B cell (primary cell): ENCODE measurements at regions not wholly inside any gene's neighbourhood (a gene's known extent, or its start where the extent isn't known, plus 50 kb on each side); places are given as distances from the start of the nearest gene placed in this dataset.

Experiments
- ATAC-seq: fragments of 200-7000 bp; cut with Tn5 transposase; one replicate; pipeline ENCODE4 v1.10.0; 2021; ENCODE audit warnings: low read depth, mild to moderate bottlenecking, moderate number of reproducible peaks, moderate library complexity
- CTCF ChIA-PET: fragments of 350-600 bp; sonication (Branson Sonifier 250); formaldehyde crosslinking; loops from one replicate; lab custom pipeline; 2021; ENCODE audit warnings: antibody characterized with exemption, inconsistent platforms; lab: Charles Lee
- POLR2A ChIA-PET: fragments of 350-600 bp; sonication (Branson Sonifier 250); formaldehyde crosslinking; loops from one replicate; lab custom pipeline; 2021; ENCODE audit warnings: antibody characterized with exemption; lab: Charles Lee
- DNase-seq: peaks from one replicate; pipeline ENCODE4 v3.0.0; 2013
- H2AFZ ChIP-seq: 2 replicates; pipeline ENCODE4 v1.6.1; 2012; ENCODE audit warnings: mild to moderate bottlenecking, low read depth, low read length; ENCODE audit not compliant: insufficient read depth, poor library complexity, severe bottlenecking
- H3K27ac ChIP-seq, 2 donors: 1 replicate in 1 of 2; 2 replicates in 1 of 2; pipeline ENCODE4 v1.5.1; 2012 to 2013; ENCODE audit warnings: low read length in 2 of 2, mild to moderate bottlenecking in 2 of 2, moderate library complexity in 1 of 2
- H3K27me3 ChIP-seq, 4 experiments: fragments of 200-600 bp in 1 of 4; sonication (generic) in 1 of 4; replicated peaks in 1 of 4; 1 replicate in 2 of 4; 2 replicates in 2 of 4; pipeline versions ENCODE4 v1.6.1 to v1.7.0; 2013 to 2016; ENCODE audit warnings: low read length in 3 of 4, mild to moderate bottlenecking in 2 of 4, mixed read lengths in 1 of 4, moderate library complexity in 1 of 4; ENCODE audit not compliant: insufficient read depth in 4 of 4, control insufficient read depth in 3 of 4; ENCODE audit errors: control extremely low read depth in 1 of 4
- H3K36me3 ChIP-seq, 2 experiments: replicated peaks in 1 of 2; 1 replicate in 1 of 2; 2 replicates in 1 of 2; pipeline versions ENCODE4 v1.6.1 to v1.7.1; 2013; ENCODE audit warnings: low read length in 1 of 2; ENCODE audit not compliant: insufficient read depth in 2 of 2, control insufficient read depth in 1 of 2; ENCODE audit errors: control extremely low read depth in 1 of 2, extremely low read depth in 1 of 2
- H3K4me1 ChIP-seq, 2 donors: fragments of 200-600 bp in 1 of 2; sonication (generic) in 1 of 2; 1 replicate in 1 of 2; 2 replicates in 1 of 2; pipeline versions ENCODE4 v1.5.1 to v1.6.1; 2013 to 2017; ENCODE audit warnings: low read length in 2 of 2; ENCODE audit not compliant: control insufficient read depth in 2 of 2, insufficient read depth in 2 of 2
- H3K4me2 ChIP-seq: replicated peaks from 2 replicates; pipeline ENCODE3; 2012; ENCODE audit warnings: mild to moderate bottlenecking, low read depth, low read length; ENCODE audit not compliant: poor library complexity, severe bottlenecking
- H3K4me3 ChIP-seq, 5 experiments: fragments of 200-600 bp in 1 of 5; sonication (generic) in 1 of 5; 1 replicate in 3 of 5; 2 replicates in 2 of 5; pipeline versions ENCODE4 v1.5.1 to v1.7.0; 2011 to 2016; ENCODE audit warnings: low read length in 4 of 5, mild to moderate bottlenecking in 4 of 5, low read depth in 2 of 5, control low read depth in 1 of 5, moderate library complexity in 1 of 5; ENCODE audit not compliant: insufficient read depth in 1 of 5; ENCODE audit errors: control extremely low read depth in 1 of 5, extremely low read depth in 1 of 5
- H3K79me2 ChIP-seq: fragments of 200-600 bp; sonication (generic); one replicate; pipeline ENCODE4 v1.6.0; 2016; ENCODE audit warnings: low read length; ENCODE audit not compliant: control insufficient read depth, insufficient read depth
- H3K9ac ChIP-seq: fragments of 200-600 bp; sonication (generic); 2 replicates; pipeline ENCODE4 v1.6.1; 2017; ENCODE audit warnings: mild to moderate bottlenecking, low read length, moderate library complexity
- H3K9me3 ChIP-seq, 3 donors: one replicate each; pipeline versions ENCODE4 v1.6.1 to v1.7.1; 2013; ENCODE audit warnings: low read length in 2 of 3; ENCODE audit not compliant: control insufficient read depth in 2 of 3, insufficient read depth in 1 of 3; ENCODE audit errors: control extremely low read depth in 1 of 3
- H4K20me1 ChIP-seq: 2 replicates; pipeline ENCODE4 v1.6.0; 2012; ENCODE audit warnings: mild to moderate bottlenecking, low read length; ENCODE audit not compliant: insufficient read depth, control insufficient read depth, poor library complexity, severe bottlenecking
- H3K27ac Mint-ChIP-seq: one replicate; pipeline ENCODE4 v1.8.0; 2021; ENCODE audit warnings: mixed read lengths
- H3K27me3 Mint-ChIP-seq: one replicate; pipeline ENCODE4 v1.8.0; 2021; ENCODE audit warnings: mixed read lengths
- H3K4me1 Mint-ChIP-seq: one replicate; pipeline ENCODE4 v1.8.0; 2021; ENCODE audit warnings: mixed read lengths
- H3K4me3 Mint-ChIP-seq: one replicate; pipeline ENCODE4 v1.8.0; 2021; ENCODE audit warnings: mixed read lengths
- H3K9me3 Mint-ChIP-seq: one replicate; pipeline ENCODE4 v1.8.0; 2022; ENCODE audit warnings: mixed read lengths; ENCODE audit not compliant: insufficient read depth
- EZH2 ChIP-seq: IDR thresholded peaks from 2 replicates; pipeline ENCODE4 v1.6.1; 2012; ENCODE audit warnings: borderline replicate concordance, low read depth, mild to moderate bottlenecking, moderate library complexity, low read length; ENCODE audit not compliant: insufficient read depth, poor library complexity, severe bottlenecking
- WGBS: methylation state at CpG from one replicate; pipeline ENCODE4 v1.1.5; 2013; ENCODE audit warnings: missing lambda C conversion rate; ENCODE audit not compliant: insufficient coverage; 5-methylcytosine and 5-hydroxymethylcytosine counted together
- intact Hi-C: fragments of 100-400 bp; cut with micrococcal nuclease; formaldehyde crosslinking; loops from one replicate; pipeline ENCODE4 v1.10.0; 2022
- TF ChIP-seq, protein P1 (sequence below): fragments of 200-600 bp; IDR thresholded peaks from one replicate; pipeline ENCODE4 v1.8.0; 2022; ENCODE audit warnings: antibody characterized with exemption, mild to moderate bottlenecking

DNA sequence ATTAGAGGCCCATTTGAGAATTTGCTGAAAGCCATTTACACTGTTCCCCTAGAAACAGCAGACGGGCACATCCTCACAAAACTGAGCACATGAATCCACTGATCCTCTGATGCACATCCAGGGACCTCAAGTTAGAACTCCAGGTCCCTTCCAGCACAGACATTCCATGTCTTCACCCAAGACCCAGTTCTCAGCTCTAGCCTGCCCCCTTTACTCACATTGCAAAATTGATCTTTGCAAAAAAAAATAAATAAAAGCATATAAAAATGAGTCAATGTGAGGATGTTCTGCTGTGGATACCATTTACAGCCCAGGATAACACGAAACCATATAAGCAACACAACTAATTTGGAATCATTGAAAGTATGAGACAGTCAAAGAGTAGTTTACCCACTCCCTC is 458.2 kb upstream of the JARID2 start:
- no peak for TF ChIP-seq EZH2
- TF ChIP-seq, protein P1, sequence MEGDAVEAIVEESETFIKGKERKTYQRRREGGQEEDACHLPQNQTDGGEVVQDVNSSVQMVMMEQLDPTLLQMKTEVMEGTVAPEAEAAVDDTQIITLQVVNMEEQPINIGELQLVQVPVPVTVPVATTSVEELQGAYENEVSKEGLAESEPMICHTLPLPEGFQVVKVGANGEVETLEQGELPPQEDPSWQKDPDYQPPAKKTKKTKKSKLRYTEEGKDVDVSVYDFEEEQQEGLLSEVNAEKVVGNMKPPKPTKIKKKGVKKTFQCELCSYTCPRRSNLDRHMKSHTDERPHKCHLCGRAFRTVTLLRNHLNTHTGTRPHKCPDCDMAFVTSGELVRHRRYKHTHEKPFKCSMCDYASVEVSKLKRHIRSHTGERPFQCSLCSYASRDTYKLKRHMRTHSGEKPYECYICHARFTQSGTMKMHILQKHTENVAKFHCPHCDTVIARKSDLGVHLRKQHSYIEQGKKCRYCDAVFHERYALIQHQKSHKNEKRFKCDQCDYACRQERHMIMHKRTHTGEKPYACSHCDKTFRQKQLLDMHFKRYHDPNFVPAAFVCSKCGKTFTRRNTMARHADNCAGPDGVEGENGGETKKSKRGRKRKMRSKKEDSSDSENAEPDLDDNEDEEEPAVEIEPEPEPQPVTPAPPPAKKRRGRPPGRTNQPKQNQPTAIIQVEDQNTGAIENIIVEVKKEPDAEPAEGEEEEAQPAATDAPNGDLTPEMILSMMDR: no peak
- 100% methylated on average over 2 of the region's 2 CpGs for WGBS
- no peak for ATAC-seq

DNA sequence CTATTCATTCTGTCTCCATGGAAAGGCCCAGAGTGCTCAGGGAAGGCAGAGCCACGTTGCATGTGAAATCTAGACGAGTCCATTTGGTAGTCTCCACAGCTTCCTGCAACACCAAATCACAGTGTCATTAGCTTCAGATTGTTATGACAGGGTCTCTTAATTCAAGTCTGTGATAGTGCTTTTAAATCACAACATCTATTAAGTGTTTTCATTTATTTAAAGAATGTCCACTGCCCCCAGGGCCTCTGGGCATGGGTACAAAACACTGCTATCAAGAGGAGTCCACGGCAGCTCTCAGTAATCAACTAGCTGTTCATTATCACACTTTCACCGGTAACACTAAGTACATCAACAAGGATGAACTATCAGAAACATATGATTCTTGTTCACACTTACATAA is 455.9 kb upstream of the JARID2 start:
- no peaks in the 10 kb centered on the region for H4K20me1 ChIP-seq
- no peak overlapping the region for H2AFZ ChIP-seq
- no peak overlapping the region for H3K27ac Mint-ChIP-seq
- ATAC-seq: no peak
- no peak for TF ChIP-seq EZH2
- TF ChIP-seq, protein P1: no peak
- no peaks in the 10 kb centered on the region for H3K9me3 Mint-ChIP-seq
- H3K4me2 ChIP-seq: no peak overlapping the region
- CTCF ChIA-PET: interaction anchor here (1.1 kb wide), 1 partner anchor 141 kb away, joined by 3 read pairs; no protein-coding TSS in a partner anchor
- no peaks in the 10 kb centered on the region for H3K36me3 ChIP-seq
- WGBS: 90% methylated on average over 2 of the region's 4 CpGs
- no peak overlapping the region for H3K27ac ChIP-seq
- H3K9me3 ChIP-seq: no peaks in the 10 kb centered on the region
- POLR2A ChIA-PET: no interaction called here
- peaks cover 2% of the 10 kb centered on the region for H3K27me3 Mint-ChIP-seq
- H3K9ac ChIP-seq: no peak overlapping the region
- H3K79me2 ChIP-seq: no peaks in the 10 kb centered on the region
- intact Hi-C loops: no loop called here
- peaks cover 21% of the 10 kb centered on the region for H3K4me1 Mint-ChIP-seq
- DNase-seq: no peak
- no peaks in the 10 kb centered on the region for H3K27me3 ChIP-seq
- H3K4me3 ChIP-seq: no peak overlapping the region
- peaks cover 4 to 14% of the 10 kb centered on the region in 2 donors for H3K4me1 ChIP-seq
- no peak overlapping the region for H3K4me3 Mint-ChIP-seq

More for the DNA sequence above, 458.2 kb upstream of the JARID2 start:
- Histone ChIP-seq H3K9ac (no peak overlapping the region), H3K79me2 (no peaks in the 10 kb centered on the region), H4K20me1 (no peaks in the 10 kb centered on the region), H3K4me1 (peaks cover 4 to 14% of the 10 kb centered on the region in 2 donors), H3K27ac (no peak overlapping the region), H3K4me2 (no peak overlapping the region), H3K4me3 (no peak overlapping the region), H3K36me3 (no peaks in the 10 kb centered on the region), H2AFZ (no peak overlapping the region), H3K27me3 (no peaks in the 10 kb centered on the region), H3K9me3 (peaks cover 0 to 9% (median 0%) of the 10 kb centered on the region in 3 donors)
- Mint-ChIP-seq H3K9me3 (no peaks in the 10 kb centered on the region), H3K4me1 (peaks cover 22% of the 10 kb centered on the region), H3K4me3 (no peak overlapping the region), H3K27ac (no peak overlapping the region), H3K27me3 (peaks cover 2% of the 10 kb centered on the region)
- DNase-seq: no peak
- intact Hi-C loops: no loop called here
- ChIA-PET CTCF (no interaction called here), POLR2A (no interaction called here)
